ENCODE measurements at regions not wholly inside any gene's neighbourhood (a gene's known extent, or its start where the extent isn't known, plus 50 kb on each side); places are given as distances from the start of the nearest gene placed in this dataset.
"Not testable (repeated sequence)": the region's sequence is repeated elsewhere in the genome, so short reads cannot be mapped to it uniquely, and the experiment has no call there.

GRCh38 chrX:20685652-20686051 is 418.9 kb upstream of the RPS6KA3 start:
- H3K36me3 Mint-ChIP-seq (ENCODE audit: low read depth), result peaks cover 4% of the 10 kb centered on the region
- H3K27me3 Mint-ChIP-seq (ENCODE audit: low read depth), result peaks cover 14% of the 10 kb centered on the region
- TF ChIP-seq, protein P1, sequence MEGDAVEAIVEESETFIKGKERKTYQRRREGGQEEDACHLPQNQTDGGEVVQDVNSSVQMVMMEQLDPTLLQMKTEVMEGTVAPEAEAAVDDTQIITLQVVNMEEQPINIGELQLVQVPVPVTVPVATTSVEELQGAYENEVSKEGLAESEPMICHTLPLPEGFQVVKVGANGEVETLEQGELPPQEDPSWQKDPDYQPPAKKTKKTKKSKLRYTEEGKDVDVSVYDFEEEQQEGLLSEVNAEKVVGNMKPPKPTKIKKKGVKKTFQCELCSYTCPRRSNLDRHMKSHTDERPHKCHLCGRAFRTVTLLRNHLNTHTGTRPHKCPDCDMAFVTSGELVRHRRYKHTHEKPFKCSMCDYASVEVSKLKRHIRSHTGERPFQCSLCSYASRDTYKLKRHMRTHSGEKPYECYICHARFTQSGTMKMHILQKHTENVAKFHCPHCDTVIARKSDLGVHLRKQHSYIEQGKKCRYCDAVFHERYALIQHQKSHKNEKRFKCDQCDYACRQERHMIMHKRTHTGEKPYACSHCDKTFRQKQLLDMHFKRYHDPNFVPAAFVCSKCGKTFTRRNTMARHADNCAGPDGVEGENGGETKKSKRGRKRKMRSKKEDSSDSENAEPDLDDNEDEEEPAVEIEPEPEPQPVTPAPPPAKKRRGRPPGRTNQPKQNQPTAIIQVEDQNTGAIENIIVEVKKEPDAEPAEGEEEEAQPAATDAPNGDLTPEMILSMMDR (IDR thresholded peaks at IDR 0.05), result no peak
- H3K4me3 Mint-ChIP-seq (ENCODE audit: unreplicated experiment), result no peak overlapping the region
- H3K4me1 Mint-ChIP-seq (ENCODE audit: low read depth), result no peaks in the 10 kb centered on the region
- no peak overlapping the region for H3K27ac Mint-ChIP-seq (ENCODE audit: unreplicated experiment)
- DNase-seq (ENCODE audit: low spot score), result no peak
- H3K9me3 Mint-ChIP-seq (ENCODE audit: low read depth), result peaks cover 3% of the 10 kb centered on the region

- H3K36me3 Mint-ChIP-seq (ENCODE audit: low read depth), result no peaks in the 10 kb centered on the region
- no peak overlapping the region for H3K4me3 Mint-ChIP-seq (ENCODE audit: unreplicated experiment)
- no peak overlapping the region for H3K27ac Mint-ChIP-seq (ENCODE audit: unreplicated experiment)
- no peak for DNase-seq (ENCODE audit: low spot score)
- TF ChIP-seq, protein P1 (IDR thresholded peaks at IDR 0.05), result no peak
- H3K4me1 Mint-ChIP-seq (ENCODE audit: low read depth), result no peaks in the 10 kb centered on the region
- peaks cover 8% of the 10 kb centered on the region for H3K27me3 Mint-ChIP-seq (ENCODE audit: low read depth)
- H3K9me3 Mint-ChIP-seq (ENCODE audit: low read depth), result no peaks in the 10 kb centered on the region
Measured at GRCh38 chrX:20681683-20682082, 415.0 kb upstream of the RPS6KA3 start.

- Mint-ChIP-seq H3K4me1 (ENCODE audit: low read depth) (no peaks in the 10 kb centered on the region), H3K27ac (ENCODE audit: unreplicated experiment) (no peak overlapping the region), H3K36me3 (ENCODE audit: low read depth) (no peaks in the 10 kb centered on the region), H3K4me3 (ENCODE audit: unreplicated experiment) (no peak overlapping the region), H3K27me3 (ENCODE audit: low read depth) (peaks cover 8% of the 10 kb centered on the region), H3K9me3 (ENCODE audit: low read depth) (no peaks in the 10 kb centered on the region)
- TF ChIP-seq, protein P1 (IDR thresholded peaks at IDR 0.05), result peak; percentile 23
- DNase-seq (ENCODE audit: low spot score), result no peak
Measured at GRCh38 chrX:20680998-20681397, 414.3 kb upstream of the RPS6KA3 start.

DNA sequence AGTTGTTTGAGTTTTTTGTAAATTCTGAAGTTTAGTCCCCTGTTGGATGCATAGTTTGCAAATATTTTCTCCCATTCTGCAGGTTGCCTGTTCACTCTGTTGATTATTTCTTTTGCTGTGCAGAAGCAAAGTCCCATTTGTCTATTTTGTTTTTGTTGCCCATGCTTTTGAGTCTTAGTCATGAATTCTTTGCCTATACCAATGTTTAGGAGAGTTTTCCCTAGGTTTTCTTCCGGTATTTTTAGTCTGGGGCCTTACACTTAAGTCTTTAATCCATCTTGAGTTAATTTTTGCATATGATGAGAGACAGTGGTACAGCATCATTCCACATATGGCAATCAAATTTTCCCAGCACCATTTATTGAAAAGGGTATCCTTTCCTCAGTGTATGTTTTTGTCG is 405.8 kb upstream of the RPS6KA3 start:
- Mint-ChIP-seq H3K27ac (ENCODE audit: unreplicated experiment) (peak overlapping the region; percentile 86), H3K9me3 (ENCODE audit: low read depth) (peaks cover 10% of the 10 kb centered on the region), H3K27me3 (ENCODE audit: low read depth) (no peaks in the 10 kb centered on the region), H3K4me3 (ENCODE audit: unreplicated experiment) (no peak overlapping the region), H3K36me3 (ENCODE audit: low read depth) (no peaks in the 10 kb centered on the region), H3K4me1 (ENCODE audit: low read depth) (peaks cover 21% of the 10 kb centered on the region)
- TF ChIP-seq, protein P1 (IDR thresholded peaks at IDR 0.05), result no peak
- DNase-seq (ENCODE audit: low spot score), result no peak

- not testable (repeated sequence) for H3K36me3 Mint-ChIP-seq (ENCODE audit: low read depth); H3K27me3 Mint-ChIP-seq (ENCODE audit: low read depth); DNase-seq (ENCODE audit: low spot score); H3K4me3 Mint-ChIP-seq (ENCODE audit: unreplicated experiment)
- Mint-ChIP-seq H3K9me3 (ENCODE audit: low read depth) (peaks cover 10% of the 10 kb centered on the region), H3K4me1 (ENCODE audit: low read depth) (peaks cover 21% of the 10 kb centered on the region), H3K27ac (ENCODE audit: unreplicated experiment) (peak overlapping the region; percentile 86)
Measured at GRCh38 chrX:20671746-20672145, 405.0 kb upstream of the RPS6KA3 start.

DNA sequence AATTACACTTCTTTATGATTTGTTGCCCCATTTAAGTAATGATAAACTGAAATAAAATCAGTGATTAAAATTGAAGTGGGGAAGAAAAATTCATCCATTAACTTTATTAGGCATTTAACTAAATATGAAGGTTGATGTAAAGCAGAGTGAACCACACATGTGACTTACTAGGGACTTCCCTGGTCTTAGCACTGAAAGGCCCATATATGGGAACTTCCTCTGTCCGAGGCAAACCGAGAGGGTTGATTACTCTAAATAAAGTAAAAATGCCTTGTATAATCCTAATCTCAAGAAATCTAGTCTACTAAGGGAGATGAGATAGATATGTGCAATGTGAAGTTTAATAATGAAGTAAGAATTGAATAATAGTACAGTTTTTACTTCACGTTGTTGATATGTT is 403.9 kb upstream of the RPS6KA3 start:
- H3K27ac Mint-ChIP-seq (ENCODE audit: unreplicated experiment), result no peak overlapping the region
- no peaks in the 10 kb centered on the region for H3K27me3 Mint-ChIP-seq (ENCODE audit: low read depth)
- peaks cover 10% of the 10 kb centered on the region for H3K9me3 Mint-ChIP-seq (ENCODE audit: low read depth)

More for the DNA sequence above, 403.9 kb upstream of the RPS6KA3 start:
- no peak for DNase-seq (ENCODE audit: low spot score)
- Mint-ChIP-seq H3K4me1 (ENCODE audit: low read depth) (peaks cover 29% of the 10 kb centered on the region), H3K36me3 (ENCODE audit: low read depth) (no peaks in the 10 kb centered on the region), H3K4me3 (ENCODE audit: unreplicated experiment) (no peak overlapping the region)
- TF ChIP-seq, protein P1 (IDR thresholded peaks at IDR 0.05), result no peak
